ENCODE measurements at regions not wholly inside any gene's neighbourhood (a gene's known extent, or its start where the extent isn't known, plus 50 kb on each side); places are given as distances from the start of the nearest gene placed in this dataset.

GRCh38 chr2:39570130-39570555 is 95.6 kb upstream of the TMEM178A start:
- H3K4me3 ChIP-seq: no peak overlapping the region
- DNase-seq: no peak
- no peaks in the 10 kb centered on the region for H3K9me3 ChIP-seq
- intact Hi-C loops (cut with DNase I; ENCODE audit: low total_unique reads): no loop called here
- H3K36me3 ChIP-seq: no peaks in the 10 kb centered on the region
- no peaks in the 10 kb centered on the region for H3K27me3 ChIP-seq
- TF ChIP-seq POLR2A (IDR thresholded peaks at IDR 0.05) (no peak), CTCF (IDR thresholded peaks at IDR 0.05) (no peak)
- no peaks in the 10 kb centered on the region for H3K4me1 ChIP-seq
- no peak overlapping the region for H3K27ac ChIP-seq

- TF ChIP-seq CTCF (IDR thresholded peaks at IDR 0.05): no peak
- no peaks in the 10 kb centered on the region for H3K9me3 ChIP-seq
- no peaks in the 10 kb centered on the region for H3K27me3 ChIP-seq
- no peaks in the 10 kb centered on the region for H3K4me1 ChIP-seq
- no peak overlapping the region for H3K27ac ChIP-seq
- DNase-seq: no peak
- H3K36me3 ChIP-seq: no peaks in the 10 kb centered on the region
- no peak overlapping the region for H3K4me3 ChIP-seq
- intact Hi-C loops (cut with DNase I; ENCODE audit: low total_unique reads): no loop called here
These were observed 95.1 kb upstream of the TMEM178A start for GRCh38 chr2:39570614-39571013.

GRCh38 chr2:39571111-39571731 is 94.5 kb upstream of the TMEM178A start:
- no peak overlapping the region for H3K4me3 ChIP-seq
- H3K27me3 ChIP-seq: no peaks in the 10 kb centered on the region
- no peaks in the 10 kb centered on the region for H3K36me3 ChIP-seq
- H3K4me1 ChIP-seq: no peaks in the 10 kb centered on the region
- TF ChIP-seq POLR2A (IDR thresholded peaks at IDR 0.05): no peak
- TF ChIP-seq CTCF (IDR thresholded peaks at IDR 0.05): no peak
- DNase-seq: no peak
- no peaks in the 10 kb centered on the region for H3K9me3 ChIP-seq
- no peak overlapping the region for H3K27ac ChIP-seq
- intact Hi-C loops (cut with DNase I; ENCODE audit: low total_unique reads): no loop called here

- H3K27ac ChIP-seq: no peak overlapping the region
- DNase-seq: no peak
- intact Hi-C loops (cut with DNase I; ENCODE audit: low total_unique reads): no loop called here
- H3K9me3 ChIP-seq: no peaks in the 10 kb centered on the region
- H3K4me1 ChIP-seq: no peaks in the 10 kb centered on the region
- H3K36me3 ChIP-seq: no peaks in the 10 kb centered on the region
- H3K27me3 ChIP-seq: no peaks in the 10 kb centered on the region
- TF ChIP-seq CTCF (IDR thresholded peaks at IDR 0.05) (no peak), POLR2A (IDR thresholded peaks at IDR 0.05) (no peak)
- no peak overlapping the region for H3K4me3 ChIP-seq
These were observed 92.4 kb upstream of the TMEM178A start for GRCh38 chr2:39573276-39573675.

- no peak overlapping the region for H3K27ac ChIP-seq
- H3K4me1 ChIP-seq: no peaks in the 10 kb centered on the region
- no peaks in the 10 kb centered on the region for H3K27me3 ChIP-seq
- intact Hi-C loops (cut with DNase I; ENCODE audit: low total_unique reads): no loop called here
- no peaks in the 10 kb centered on the region for H3K9me3 ChIP-seq
- no peak overlapping the region for H3K4me3 ChIP-seq
- H3K36me3 ChIP-seq: no peaks in the 10 kb centered on the region
- TF ChIP-seq POLR2A (IDR thresholded peaks at IDR 0.05) (no peak), CTCF (IDR thresholded peaks at IDR 0.05) (no peak)
- DNase-seq: no peak
These were observed 83.9 kb upstream of the TMEM178A start for GRCh38 chr2:39581866-39582265.

Measured in uterus (tissue), 3 donors.